ENCODE measurements at regions not wholly inside any gene's neighbourhood (a gene's known extent, or its start where the extent isn't known, plus 50 kb on each side); places are given as distances from the start of the nearest gene placed in this dataset.

DNA sequence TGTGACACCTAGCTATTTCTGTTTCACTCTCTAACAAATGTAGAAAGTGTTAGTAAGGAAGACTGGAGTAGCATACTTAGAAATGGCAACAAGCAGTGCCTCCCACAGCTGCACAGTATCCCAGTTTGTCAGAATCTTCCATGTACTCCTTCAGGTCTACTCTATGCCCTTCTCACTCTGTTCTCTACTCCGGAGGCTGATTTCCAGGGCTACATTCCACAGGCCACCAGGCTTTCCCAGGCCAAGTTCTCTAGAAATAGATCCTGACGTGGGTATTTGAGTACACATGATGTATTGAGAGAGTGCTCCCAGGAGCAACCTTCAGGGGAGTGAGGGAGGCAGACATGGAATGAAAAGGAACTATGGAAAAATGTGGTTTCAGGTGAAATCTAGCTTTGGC lies 177.3 kb upstream of the GK2 start:
- CTCF ChIA-PET, result no interaction called here
- 39% methylated on average over 2 of the region's 2 CpGs for WGBS (ENCODE audit: low lambda C conversion rate)
- H3F3A ChIP-seq (replicated peaks; ENCODE audit: insufficient read depth), result no peaks in the 10 kb centered on the region

More for the DNA sequence above, 177.3 kb upstream of the GK2 start:
- no peak overlapping the region for H2AFZ ChIP-seq (ENCODE audit: low read depth)
- POLR2A ChIA-PET, result no interaction called here
- no peaks in the 10 kb centered on the region for H3K79me2 ChIP-seq (ENCODE audit: insufficient read depth)
- TF ChIP-seq SMC3 (IDR thresholded peaks at IDR 0.05; ENCODE audit: low read depth, low read length) (no peak), TEAD4 (IDR thresholded peaks at IDR 0.05; ENCODE audit: borderline replicate concordance, insufficient read depth) (no peak), ELF1 (IDR thresholded peaks at IDR 0.05) (no peak), NRF1 (IDR thresholded peaks at IDR 0.05; ENCODE audit: low read depth, low read length) (no peak), SIN3A (IDR thresholded peaks at IDR 0.05; ENCODE audit: borderline replicate concordance, low read depth, low read length) (no peak), FOSL2 (IDR thresholded peaks at IDR 0.05; ENCODE audit: borderline replicate concordance, low read depth) (no peak), CHD2 (IDR thresholded peaks at IDR 0.05; ENCODE audit: low read length, partially characterized antibody) (no peak), RAD21 (IDR thresholded peaks at IDR 0.05; ENCODE audit: low read length) (no peak)
- TF ChIP-seq, protein P1, sequence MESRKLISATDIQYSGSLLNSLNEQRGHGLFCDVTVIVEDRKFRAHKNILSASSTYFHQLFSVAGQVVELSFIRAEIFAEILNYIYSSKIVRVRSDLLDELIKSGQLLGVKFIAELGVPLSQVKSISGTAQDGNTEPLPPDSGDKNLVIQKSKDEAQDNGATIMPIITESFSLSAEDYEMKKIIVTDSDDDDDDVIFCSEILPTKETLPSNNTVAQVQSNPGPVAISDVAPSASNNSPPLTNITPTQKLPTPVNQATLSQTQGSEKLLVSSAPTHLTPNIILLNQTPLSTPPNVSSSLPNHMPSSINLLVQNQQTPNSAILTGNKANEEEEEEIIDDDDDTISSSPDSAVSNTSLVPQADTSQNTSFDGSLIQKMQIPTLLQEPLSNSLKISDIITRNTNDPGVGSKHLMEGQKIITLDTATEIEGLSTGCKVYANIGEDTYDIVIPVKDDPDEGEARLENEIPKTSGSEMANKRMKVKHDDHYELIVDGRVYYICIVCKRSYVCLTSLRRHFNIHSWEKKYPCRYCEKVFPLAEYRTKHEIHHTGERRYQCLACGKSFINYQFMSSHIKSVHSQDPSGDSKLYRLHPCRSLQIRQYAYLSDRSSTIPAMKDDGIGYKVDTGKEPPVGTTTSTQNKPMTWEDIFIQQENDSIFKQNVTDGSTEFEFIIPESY (IDR thresholded peaks at IDR 0.05; ENCODE audit: borderline replicate concordance, low read depth), result no peak
- TF ChIP-seq, protein P2, sequence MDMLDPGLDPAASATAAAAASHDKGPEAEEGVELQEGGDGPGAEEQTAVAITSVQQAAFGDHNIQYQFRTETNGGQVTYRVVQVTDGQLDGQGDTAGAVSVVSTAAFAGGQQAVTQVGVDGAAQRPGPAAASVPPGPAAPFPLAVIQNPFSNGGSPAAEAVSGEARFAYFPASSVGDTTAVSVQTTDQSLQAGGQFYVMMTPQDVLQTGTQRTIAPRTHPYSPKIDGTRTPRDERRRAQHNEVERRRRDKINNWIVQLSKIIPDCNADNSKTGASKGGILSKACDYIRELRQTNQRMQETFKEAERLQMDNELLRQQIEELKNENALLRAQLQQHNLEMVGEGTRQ (IDR thresholded peaks at IDR 0.05; ENCODE audit: borderline replicate concordance, low read depth, low read length), result no peak
- TF ChIP-seq, protein P3, sequence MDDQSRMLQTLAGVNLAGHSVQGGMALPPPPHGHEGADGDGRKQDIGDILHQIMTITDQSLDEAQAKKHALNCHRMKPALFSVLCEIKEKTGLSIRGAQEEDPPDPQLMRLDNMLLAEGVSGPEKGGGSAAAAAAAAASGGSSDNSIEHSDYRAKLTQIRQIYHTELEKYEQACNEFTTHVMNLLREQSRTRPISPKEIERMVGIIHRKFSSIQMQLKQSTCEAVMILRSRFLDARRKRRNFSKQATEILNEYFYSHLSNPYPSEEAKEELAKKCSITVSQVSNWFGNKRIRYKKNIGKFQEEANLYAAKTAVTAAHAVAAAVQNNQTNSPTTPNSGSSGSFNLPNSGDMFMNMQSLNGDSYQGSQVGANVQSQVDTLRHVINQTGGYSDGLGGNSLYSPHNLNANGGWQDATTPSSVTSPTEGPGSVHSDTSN (IDR thresholded peaks at IDR 0.05), result no peak
- TF ChIP-seq, protein P4, sequence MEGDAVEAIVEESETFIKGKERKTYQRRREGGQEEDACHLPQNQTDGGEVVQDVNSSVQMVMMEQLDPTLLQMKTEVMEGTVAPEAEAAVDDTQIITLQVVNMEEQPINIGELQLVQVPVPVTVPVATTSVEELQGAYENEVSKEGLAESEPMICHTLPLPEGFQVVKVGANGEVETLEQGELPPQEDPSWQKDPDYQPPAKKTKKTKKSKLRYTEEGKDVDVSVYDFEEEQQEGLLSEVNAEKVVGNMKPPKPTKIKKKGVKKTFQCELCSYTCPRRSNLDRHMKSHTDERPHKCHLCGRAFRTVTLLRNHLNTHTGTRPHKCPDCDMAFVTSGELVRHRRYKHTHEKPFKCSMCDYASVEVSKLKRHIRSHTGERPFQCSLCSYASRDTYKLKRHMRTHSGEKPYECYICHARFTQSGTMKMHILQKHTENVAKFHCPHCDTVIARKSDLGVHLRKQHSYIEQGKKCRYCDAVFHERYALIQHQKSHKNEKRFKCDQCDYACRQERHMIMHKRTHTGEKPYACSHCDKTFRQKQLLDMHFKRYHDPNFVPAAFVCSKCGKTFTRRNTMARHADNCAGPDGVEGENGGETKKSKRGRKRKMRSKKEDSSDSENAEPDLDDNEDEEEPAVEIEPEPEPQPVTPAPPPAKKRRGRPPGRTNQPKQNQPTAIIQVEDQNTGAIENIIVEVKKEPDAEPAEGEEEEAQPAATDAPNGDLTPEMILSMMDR (IDR thresholded peaks at IDR 0.05), result no peak
- no peak overlapping the region for H3K27ac ChIP-seq (ENCODE audit: low read depth in 2 of 2, low read length in 1 of 2)
- H3K4me1 ChIP-seq (ENCODE audit: control insufficient read depth in 1 of 2, insufficient read depth in 2 of 2, low read depth in 1 of 2, low read length in 1 of 2), result no peaks in the 10 kb centered on the region
- no peak for DNase-seq
- H3K27me3 ChIP-seq (ENCODE audit: insufficient read depth), result no peaks in the 10 kb centered on the region
- H3K9me3 ChIP-seq, result no peaks in the 10 kb centered on the region
- H3K9me2 ChIP-seq, result no peaks in the 10 kb centered on the region
- no peaks in the 10 kb centered on the region for H4K20me1 ChIP-seq (ENCODE audit: insufficient read depth)
- no peaks in the 10 kb centered on the region for H3K36me3 ChIP-seq (replicated peaks in 1 of 2; ENCODE audit: control insufficient read depth in 1 of 2, insufficient read depth in 2 of 2, low read length in 1 of 2)
- no peak overlapping the region for H3K4me2 ChIP-seq
- H3K4me3 ChIP-seq (ENCODE audit: low read depth in 2 of 2, low read length in 1 of 2), result no peak overlapping the region
- no peak overlapping the region for H3K9ac ChIP-seq

All from SK-N-SH (cell line).